ENCODE measurements at regions not wholly inside any gene's neighbourhood (a gene's known extent, or its start where the extent isn't known, plus 50 kb on each side); places are given as distances from the start of the nearest gene placed in this dataset.

GRCh38 chr11:116547571-116547970 is 225.2 kb downstream of the BUD13 start:
- Histone ChIP-seq H3K36me3 (ENCODE audit: control insufficient read depth in 3 of 3, insufficient read depth in 3 of 3, low read length in 3 of 3) (no peaks in the 10 kb centered on the region), H3K9ac (ENCODE audit: low read depth in 1 of 3, low read length in 3 of 3) (no peak overlapping the region), H3K27ac (ENCODE audit: low read depth, low read length) (no peak overlapping the region), H3K4me3 (ENCODE audit: low read length in 3 of 3) (no peak overlapping the region), H3K4me1 (ENCODE audit: control insufficient read depth in 3 of 3, insufficient read depth in 3 of 3, low read length in 3 of 3) (peaks cover 0 to 3% (median 0%) of the 10 kb centered on the region in 3 donors), H3K9me3 (ENCODE audit: control insufficient read depth in 3 of 3, low read length in 3 of 3) (no peaks in the 10 kb centered on the region), H3K27me3 (ENCODE audit: control insufficient read depth in 3 of 3, insufficient read depth in 3 of 3, low read length in 3 of 3) (peaks cover 0 to 13% (median 6%) of the 10 kb centered on the region in 3 donors)

GRCh38 chr11:116545912-116546311 is 226.9 kb downstream of the BUD13 start:
- no peak overlapping the region for H3K9ac ChIP-seq (ENCODE audit: low read depth in 1 of 3, low read length in 3 of 3)
- peaks cover 0 to 3% (median 0%) of the 10 kb centered on the region in 3 donors for H3K4me1 ChIP-seq (ENCODE audit: control insufficient read depth in 3 of 3, insufficient read depth in 3 of 3, low read length in 3 of 3)
- peaks cover 0 to 15% (median 3%) of the 10 kb centered on the region in 3 donors for H3K27me3 ChIP-seq (ENCODE audit: control insufficient read depth in 3 of 3, insufficient read depth in 3 of 3, low read length in 3 of 3)
- no peaks in the 10 kb centered on the region for H3K36me3 ChIP-seq (ENCODE audit: control insufficient read depth in 3 of 3, insufficient read depth in 3 of 3, low read length in 3 of 3)
- H3K4me3 ChIP-seq (ENCODE audit: low read length in 3 of 3): no peak overlapping the region
- no peak overlapping the region for H3K27ac ChIP-seq (ENCODE audit: low read depth, low read length)
- H3K9me3 ChIP-seq (ENCODE audit: control insufficient read depth in 3 of 3, low read length in 3 of 3): no peaks in the 10 kb centered on the region

- no peaks in the 10 kb centered on the region for H3K36me3 ChIP-seq (ENCODE audit: control insufficient read depth in 3 of 3, insufficient read depth in 3 of 3, low read length in 3 of 3)
- H3K9ac ChIP-seq (ENCODE audit: low read depth in 1 of 3, low read length in 3 of 3): no peak overlapping the region
- H3K27ac ChIP-seq (ENCODE audit: low read depth, low read length): no peak overlapping the region
- H3K4me1 ChIP-seq (ENCODE audit: control insufficient read depth in 3 of 3, insufficient read depth in 3 of 3, low read length in 3 of 3): peaks cover 0 to 3% (median 0%) of the 10 kb centered on the region in 3 donors
- peaks cover 0 to 18% (median 14%) of the 10 kb centered on the region in 3 donors for H3K27me3 ChIP-seq (ENCODE audit: control insufficient read depth in 3 of 3, insufficient read depth in 3 of 3, low read length in 3 of 3)
- H3K9me3 ChIP-seq (ENCODE audit: control insufficient read depth in 3 of 3, low read length in 3 of 3): no peaks in the 10 kb centered on the region
- H3K4me3 ChIP-seq (ENCODE audit: low read length in 3 of 3): no peak overlapping the region
Measured at GRCh38 chr11:116544721-116545120, 228.1 kb downstream of the BUD13 start.

- no peak overlapping the region for H3K27ac ChIP-seq (ENCODE audit: low read depth, low read length)
- peaks cover 0 to 2% (median 0%) of the 10 kb centered on the region in 3 donors for H3K9me3 ChIP-seq (ENCODE audit: control insufficient read depth in 3 of 3, low read length in 3 of 3)
- peaks cover 0 to 3% (median 0%) of the 10 kb centered on the region in 3 donors for H3K4me1 ChIP-seq (ENCODE audit: control insufficient read depth in 3 of 3, insufficient read depth in 3 of 3, low read length in 3 of 3)
- H3K27me3 ChIP-seq (ENCODE audit: control insufficient read depth in 3 of 3, insufficient read depth in 3 of 3, low read length in 3 of 3): peaks cover under 1 to 20% (median 18%) of the 10 kb centered on the region in 3 donors
- no peak overlapping the region for H3K4me3 ChIP-seq (ENCODE audit: low read length in 3 of 3)
- no peaks in the 10 kb centered on the region for H3K36me3 ChIP-seq (ENCODE audit: control insufficient read depth in 3 of 3, insufficient read depth in 3 of 3, low read length in 3 of 3)
- H3K9ac ChIP-seq (ENCODE audit: low read depth in 1 of 3, low read length in 3 of 3): no peak overlapping the region
Measured at GRCh38 chr11:116543911-116544475, 228.8 kb downstream of the BUD13 start.

- peaks cover 6 to 26% (median 23%) of the 10 kb centered on the region in 3 donors for H3K27me3 ChIP-seq (ENCODE audit: control insufficient read depth in 3 of 3, insufficient read depth in 3 of 3, low read length in 3 of 3)
- peaks cover 0 to 2% (median 0%) of the 10 kb centered on the region in 3 donors for H3K9me3 ChIP-seq (ENCODE audit: control insufficient read depth in 3 of 3, low read length in 3 of 3)
- H3K9ac ChIP-seq (ENCODE audit: low read depth in 1 of 3, low read length in 3 of 3): no peak overlapping the region
- peaks cover 0 to 3% (median 0%) of the 10 kb centered on the region in 3 donors for H3K4me1 ChIP-seq (ENCODE audit: control insufficient read depth in 3 of 3, insufficient read depth in 3 of 3, low read length in 3 of 3)
- no peaks in the 10 kb centered on the region for H3K36me3 ChIP-seq (ENCODE audit: control insufficient read depth in 3 of 3, insufficient read depth in 3 of 3, low read length in 3 of 3)
- H3K4me3 ChIP-seq (ENCODE audit: low read length in 3 of 3): no peak overlapping the region
- no peak overlapping the region for H3K27ac ChIP-seq (ENCODE audit: low read depth, low read length)
Measured at GRCh38 chr11:116543099-116543498, 229.7 kb downstream of the BUD13 start.

GRCh38 chr11:116542406-116542805 is 230.4 kb downstream of the BUD13 start:
- no peaks in the 10 kb centered on the region for H3K4me1 ChIP-seq (ENCODE audit: control insufficient read depth in 3 of 3, insufficient read depth in 3 of 3, low read length in 3 of 3)
- no peak overlapping the region for H3K27ac ChIP-seq (ENCODE audit: low read depth, low read length)
- H3K27me3 ChIP-seq (ENCODE audit: control insufficient read depth in 3 of 3, insufficient read depth in 3 of 3, low read length in 3 of 3): peaks cover 9 to 29% (median 26%) of the 10 kb centered on the region in 3 donors
- no peak overlapping the region for H3K4me3 ChIP-seq (ENCODE audit: low read length in 3 of 3)
- peaks cover 0 to 2% (median 0%) of the 10 kb centered on the region in 3 donors for H3K9me3 ChIP-seq (ENCODE audit: control insufficient read depth in 3 of 3, low read length in 3 of 3)
- no peaks in the 10 kb centered on the region for H3K36me3 ChIP-seq (ENCODE audit: control insufficient read depth in 3 of 3, insufficient read depth in 3 of 3, low read length in 3 of 3)
- H3K9ac ChIP-seq (ENCODE audit: low read depth in 1 of 3, low read length in 3 of 3): no peak overlapping the region

GRCh38 chr11:116541460-116541859 is 231.3 kb downstream of the BUD13 start:
- Histone ChIP-seq H3K4me3 (ENCODE audit: low read length in 3 of 3) (no peak overlapping the region), H3K36me3 (ENCODE audit: control insufficient read depth in 3 of 3, insufficient read depth in 3 of 3, low read length in 3 of 3) (no peaks in the 10 kb centered on the region), H3K9me3 (ENCODE audit: control insufficient read depth in 3 of 3, low read length in 3 of 3) (peaks cover 0 to 2% (median 0%) of the 10 kb centered on the region in 3 donors), H3K9ac (ENCODE audit: low read depth in 1 of 3, low read length in 3 of 3) (no peak overlapping the region), H3K27ac (ENCODE audit: low read depth, low read length) (no peak overlapping the region), H3K27me3 (ENCODE audit: control insufficient read depth in 3 of 3, insufficient read depth in 3 of 3, low read length in 3 of 3) (peaks cover 10 to 29% (median 24%) of the 10 kb centered on the region in 3 donors), H3K4me1 (ENCODE audit: control insufficient read depth in 3 of 3, insufficient read depth in 3 of 3, low read length in 3 of 3) (no peaks in the 10 kb centered on the region)

GRCh38 chr11:116540645-116541304 is 232.0 kb downstream of the BUD13 start:
- peaks cover 16 to 33% (median 27%) of the 10 kb centered on the region in 3 donors for H3K27me3 ChIP-seq (ENCODE audit: control insufficient read depth in 3 of 3, insufficient read depth in 3 of 3, low read length in 3 of 3)
- no peak overlapping the region for H3K9ac ChIP-seq (ENCODE audit: low read depth in 1 of 3, low read length in 3 of 3)
- peaks cover 0 to 2% (median 0%) of the 10 kb centered on the region in 3 donors for H3K9me3 ChIP-seq (ENCODE audit: control insufficient read depth in 3 of 3, low read length in 3 of 3)
- no peak overlapping the region for H3K27ac ChIP-seq (ENCODE audit: low read depth, low read length)
- no peaks in the 10 kb centered on the region for H3K36me3 ChIP-seq (ENCODE audit: control insufficient read depth in 3 of 3, insufficient read depth in 3 of 3, low read length in 3 of 3)
- no peaks in the 10 kb centered on the region for H3K4me1 ChIP-seq (ENCODE audit: control insufficient read depth in 3 of 3, insufficient read depth in 3 of 3, low read length in 3 of 3)
- H3K4me3 ChIP-seq (ENCODE audit: low read length in 3 of 3): no peak overlapping the region

GRCh38 chr11:116539836-116540418 is 232.9 kb downstream of the BUD13 start:
- Histone ChIP-seq H3K36me3 (ENCODE audit: control insufficient read depth in 3 of 3, insufficient read depth in 3 of 3, low read length in 3 of 3) (no peaks in the 10 kb centered on the region), H3K9me3 (ENCODE audit: control insufficient read depth in 3 of 3, low read length in 3 of 3) (peaks cover 0 to 2% (median 0%) of the 10 kb centered on the region in 3 donors), H3K27ac (ENCODE audit: low read depth, low read length) (no peak overlapping the region), H3K4me3 (ENCODE audit: low read length in 3 of 3) (no peak overlapping the region), H3K27me3 (ENCODE audit: control insufficient read depth in 3 of 3, insufficient read depth in 3 of 3, low read length in 3 of 3) (peaks cover 20 to 42% (median 27%) of the 10 kb centered on the region in 3 donors), H3K9ac (ENCODE audit: low read depth in 1 of 3, low read length in 3 of 3) (no peak overlapping the region), H3K4me1 (ENCODE audit: control insufficient read depth in 3 of 3, insufficient read depth in 3 of 3, low read length in 3 of 3) (no peaks in the 10 kb centered on the region)

- Histone ChIP-seq H3K9ac (ENCODE audit: low read depth in 1 of 3, low read length in 3 of 3) (no peak overlapping the region), H3K36me3 (ENCODE audit: control insufficient read depth in 3 of 3, insufficient read depth in 3 of 3, low read length in 3 of 3) (no peaks in the 10 kb centered on the region), H3K4me3 (ENCODE audit: low read length in 3 of 3) (no peak overlapping the region), H3K9me3 (ENCODE audit: control insufficient read depth in 3 of 3, low read length in 3 of 3) (peaks cover 0 to 2% (median 0%) of the 10 kb centered on the region in 3 donors), H3K4me1 (ENCODE audit: control insufficient read depth in 3 of 3, insufficient read depth in 3 of 3, low read length in 3 of 3) (no peaks in the 10 kb centered on the region), H3K27ac (ENCODE audit: low read depth, low read length) (no peak overlapping the region), H3K27me3 (ENCODE audit: control insufficient read depth in 3 of 3, insufficient read depth in 3 of 3, low read length in 3 of 3) (peaks cover 20 to 48% (median 27%) of the 10 kb centered on the region in 3 donors)
Measured at GRCh38 chr11:116539211-116539610, 233.6 kb downstream of the BUD13 start.

All from skeletal muscle tissue (tissue), 3 donors.